Thyroid gland (tissue), 4 donors: ENCODE measurements at regions not wholly inside any gene's neighbourhood (a gene's known extent, or its start where the extent isn't known, plus 50 kb on each side); places are given as distances from the start of the nearest gene placed in this dataset.

Experiments used
- DNase-seq, 2 donors: peaks; one replicate each; pipeline ENCODE4 v3.0.0-alpha.2; 2019
- H3K27ac ChIP-seq, 3 donors: fragments of 200-600 bp; sonication (generic); 1 replicate in 2 of 3; 2 replicates in 1 of 3; pipeline ENCODE4 v1.5.1; 2016 to 2019; ENCODE audit warnings: mild to moderate bottlenecking in 1 of 3, moderate library complexity in 1 of 3
- H3K27me3 ChIP-seq: fragments of 200-600 bp; sonication (generic); one replicate; pipeline ENCODE4 v1.5.1; 2019
- H3K36me3 ChIP-seq, 2 donors: fragments of 200-600 bp; sonication (generic); one replicate each; pipeline ENCODE4 v1.5.1; 2016 to 2019
- H3K4me1 ChIP-seq, 2 donors: fragments of 200-600 bp; sonication (generic); one replicate each; pipeline ENCODE4 v1.5.1; 2017 to 2019
- H3K4me3 ChIP-seq, 3 donors: fragments of 200-600 bp; sonication (generic); replicated peaks in 1 of 3; 1 replicate in 2 of 3; 2 replicates in 1 of 3; pipeline ENCODE4 v1.5.1; 2016; ENCODE audit warnings: mild to moderate bottlenecking in 1 of 3
- H3K9me3 ChIP-seq: fragments of 200-600 bp; sonication (generic); one replicate; pipeline ENCODE4 v1.5.1; 2017
- CTCF ChIP-seq, 6 experiments: fragments of 200-600 bp in 3 of 6; fragments of 450-650 bp in 3 of 6; sonication (generic) in 3 of 6; IDR thresholded peaks; one replicate each; pipeline ENCODE4 v1.5.1; 2016 to 2019; ENCODE audit warnings: antibody characterized with exemption in 6 of 6, mild to moderate bottlenecking in 2 of 6, inconsistent platforms in 1 of 6, moderate library complexity in 1 of 6
- POLR2A ChIP-seq, 2 donors: fragments of 450-650 bp; IDR thresholded peaks; one replicate each; pipeline ENCODE4 v1.6.1; 2017; ENCODE audit warnings: antibody characterized with exemption in 2 of 2, mild to moderate bottlenecking in 2 of 2, moderate library complexity in 1 of 2
- WGBS, 2 donors: methylation state at CpG; one replicate each; pipeline ENCODE4 v1.1.5; 2017; 5-methylcytosine and 5-hydroxymethylcytosine counted together
- intact Hi-C: fragments of 100-400 bp; cut with DNase I; formaldehyde crosslinking; loops from one replicate; pipeline ENCODE4 v1.15.1; 2023

- Histone ChIP-seq H3K27ac (no peak overlapping the region), H3K4me3 (no peak overlapping the region), H3K9me3 (no peaks in the 10 kb centered on the region), H3K27me3 (no peaks in the 10 kb centered on the region), H3K4me1 (no peaks in the 10 kb centered on the region), H3K36me3 (no peaks in the 10 kb centered on the region)
- DNase-seq: no peak
- intact Hi-C loops: no loop called here
- TF ChIP-seq POLR2A (IDR thresholded peaks at IDR 0.05) (no peak), CTCF (IDR thresholded peaks at IDR 0.05) (no peak)
Observed at GRCh38 chr4:114034189-114034588, 54.7 kb upstream of the ARSJ start.

- intact Hi-C loops: no loop called here
- Histone ChIP-seq H3K4me1 (no peaks in the 10 kb centered on the region), H3K27ac (no peak overlapping the region), H3K9me3 (no peaks in the 10 kb centered on the region), H3K36me3 (no peaks in the 10 kb centered on the region), H3K27me3 (no peaks in the 10 kb centered on the region), H3K4me3 (no peak overlapping the region)
- 87 to 91% methylated on average over 4 of the region's 4 CpGs for WGBS, 2 donors
- DNase-seq: no peak
- TF ChIP-seq CTCF (IDR thresholded peaks at IDR 0.05) (no peak), POLR2A (IDR thresholded peaks at IDR 0.05) (no peak)
Observed at GRCh38 chr4:114036426-114036825, 57.0 kb upstream of the ARSJ start.

- Histone ChIP-seq H3K9me3 (no peaks in the 10 kb centered on the region), H3K36me3 (no peaks in the 10 kb centered on the region), H3K27ac (no peak overlapping the region), H3K4me1 (no peaks in the 10 kb centered on the region), H3K27me3 (no peaks in the 10 kb centered on the region), H3K4me3 (no peak overlapping the region)
- DNase-seq: no peak
- TF ChIP-seq CTCF (IDR thresholded peaks at IDR 0.05): no peak
- no peak for TF ChIP-seq POLR2A (IDR thresholded peaks at IDR 0.05)
- intact Hi-C loops: no loop called here
- WGBS, 2 donors: 77 to 83% methylated on average over 5 of the region's 5 CpGs
Observed at GRCh38 chr4:114036864-114037263, 57.4 kb upstream of the ARSJ start.

GRCh38 chr4:114037988-114038387, 58.5 kb upstream of the ARSJ start:
- 90 to 93% methylated on average over 1 of the region's 1 CpG for WGBS, 2 donors
- no peaks in the 10 kb centered on the region for H3K36me3 ChIP-seq
- TF ChIP-seq CTCF (IDR thresholded peaks at IDR 0.05) (no peak), POLR2A (IDR thresholded peaks at IDR 0.05) (no peak)
- no peak overlapping the region for H3K27ac ChIP-seq
- H3K27me3 ChIP-seq: no peaks in the 10 kb centered on the region
- H3K9me3 ChIP-seq: no peaks in the 10 kb centered on the region
- DNase-seq: no peak
- intact Hi-C loops: no loop called here
- no peak overlapping the region for H3K4me3 ChIP-seq
- no peaks in the 10 kb centered on the region for H3K4me1 ChIP-seq

GRCh38 chr4:114038762-114039387, 59.4 kb upstream of the ARSJ start:
- no peak overlapping the region for H3K4me3 ChIP-seq
- TF ChIP-seq CTCF (IDR thresholded peaks at IDR 0.05) (no peak), POLR2A (IDR thresholded peaks at IDR 0.05) (no peak)
- intact Hi-C loops: no loop called here
- no peaks in the 10 kb centered on the region for H3K9me3 ChIP-seq
- WGBS, 2 donors: 72 to 73% methylated on average over 2 of the region's 2 CpGs
- no peak for DNase-seq
- no peaks in the 10 kb centered on the region for H3K36me3 ChIP-seq
- H3K27ac ChIP-seq: no peak overlapping the region
- no peaks in the 10 kb centered on the region for H3K27me3 ChIP-seq
- no peaks in the 10 kb centered on the region for H3K4me1 ChIP-seq
